ENCODE measurements at regions not wholly inside any gene's neighbourhood (a gene's known extent, or its start where the extent isn't known, plus 50 kb on each side); places are given as distances from the start of the nearest gene placed in this dataset.

DNA sequence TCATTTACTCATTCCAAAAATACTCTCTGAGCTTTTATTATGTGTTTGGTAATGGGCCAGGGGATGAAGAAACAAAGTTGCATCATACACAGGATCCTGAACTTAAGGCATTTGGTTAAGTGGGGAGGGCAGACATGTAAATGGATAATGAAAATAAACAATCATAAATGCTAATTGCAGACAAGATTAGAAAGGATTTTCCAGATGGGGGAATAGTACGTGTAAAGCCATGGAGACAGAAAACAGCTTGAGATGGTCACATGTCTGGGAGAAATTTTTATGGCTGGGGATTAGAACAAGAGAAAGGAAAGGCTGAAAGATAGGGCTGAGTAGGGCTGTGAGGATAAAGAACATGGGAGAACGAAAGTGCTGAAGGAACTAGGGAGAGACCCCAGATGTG, 534.3 kb upstream of the LARGE1 start:
- Histone ChIP-seq H3K9ac (replicated peaks; ENCODE audit: extremely low read depth, insufficient read depth, low read length) (no peak overlapping the region), H4K20me1 (replicated peaks; ENCODE audit: control insufficient read depth, extremely low read depth, insufficient read depth, low read length) (no peaks in the 10 kb centered on the region), H2AFZ (ENCODE audit: low read depth, low read length) (no peak overlapping the region), H3K4me2 (ENCODE audit: insufficient read depth, low read length) (no peak overlapping the region), H3K79me2 (ENCODE audit: control insufficient read depth, insufficient read depth, low read length) (no peaks in the 10 kb centered on the region), H3K36me3 (ENCODE audit: control insufficient read depth in 2 of 2, extremely low read depth in 1 of 2, insufficient read depth in 2 of 2, low read length in 2 of 2) (no peaks in the 10 kb centered on the region), H3K27me3 (ENCODE audit: control insufficient read depth in 2 of 2, insufficient read depth in 2 of 2, low read length in 2 of 2) (no peaks in the 10 kb centered on the region), H3K4me1 (ENCODE audit: control insufficient read depth, extremely low read depth, insufficient read depth, low read length) (no peaks in the 10 kb centered on the region), H3K4me3 (replicated peaks in 1 of 3; ENCODE audit: insufficient read depth in 1 of 3, low read depth in 1 of 3, low read length in 3 of 3) (no peak overlapping the region), H3K27ac (ENCODE audit: insufficient read depth, low read depth, low read length) (no peak overlapping the region), H3K9me1 (replicated peaks; ENCODE audit: control insufficient read depth, extremely low read depth, insufficient read depth, low read length) (no peaks in the 10 kb centered on the region), H3K9me3 (replicated peaks; ENCODE audit: control insufficient read depth, insufficient read depth, low read length) (peaks cover 17% of the 10 kb centered on the region)
- no TSS peak for BruUV-seq (replicated peaks)
- CTCF ChIA-PET: no interaction called here
- intact Hi-C loops (cut with micrococcal nuclease) (no loop called here), dilution Hi-C loops (cut with MboI; ENCODE audit: extremely low pct_ligation_motif_present, low sequenced_read_pairs) (no loop called here)
- no peak for TF ChIP-seq JUN (IDR thresholded peaks at IDR 0.05; ENCODE audit: borderline replicate concordance, insufficient read depth, insufficient read length, low read depth)
- TF ChIP-seq EZH2 (IDR thresholded peaks at IDR 0.05; ENCODE audit: borderline replicate concordance, low read depth, low read length, severe bottlenecking): no peak
- no peak for TF ChIP-seq POLR2A (IDR thresholded peaks at IDR 0.05; ENCODE audit: low read depth, low read length)
- no peak for FAIRE-seq
- no peak for DNase-seq (ENCODE audit: low read depth, low spot score)
- POLR2A ChIA-PET: no interaction called here

DNA sequence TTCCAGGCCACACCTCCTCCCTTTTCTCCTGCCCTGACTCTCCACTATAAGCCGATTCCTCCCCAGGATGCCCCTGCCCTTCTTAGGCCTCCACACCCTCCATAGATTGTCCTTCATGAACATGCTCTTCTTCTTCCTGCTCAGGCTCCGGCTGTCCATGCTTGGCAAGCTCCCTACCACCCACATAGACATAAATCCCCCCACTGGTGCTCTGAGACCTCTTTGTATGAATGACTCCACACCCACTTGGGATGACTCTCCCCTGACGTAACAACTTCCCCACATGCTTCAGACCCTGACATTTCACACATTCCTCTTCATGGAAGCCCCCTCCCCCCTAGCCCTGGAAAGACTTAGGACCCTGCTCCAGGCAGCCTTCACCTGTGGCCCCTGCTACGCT, 542.5 kb upstream of the LARGE1 start:
- BruUV-seq (replicated peaks): no TSS peak
- ChIA-PET POLR2A (no interaction called here), CTCF (no interaction called here)
- dilution Hi-C loops (cut with MboI; ENCODE audit: extremely low pct_ligation_motif_present, low sequenced_read_pairs): no loop called here
- Histone ChIP-seq H2AFZ (ENCODE audit: low read depth, low read length) (no peak overlapping the region), H3K27ac (ENCODE audit: insufficient read depth, low read depth, low read length) (no peak overlapping the region), H3K9me3 (replicated peaks; ENCODE audit: control insufficient read depth, insufficient read depth, low read length) (peaks cover 3% of the 10 kb centered on the region), H3K79me2 (ENCODE audit: control insufficient read depth, insufficient read depth, low read length) (no peaks in the 10 kb centered on the region), H3K4me3 (replicated peaks in 1 of 3; ENCODE audit: insufficient read depth in 1 of 3, low read depth in 1 of 3, low read length in 3 of 3) (no peak overlapping the region), H3K4me2 (ENCODE audit: insufficient read depth, low read length) (no peak overlapping the region), H3K9me1 (replicated peaks; ENCODE audit: control insufficient read depth, extremely low read depth, insufficient read depth, low read length) (no peaks in the 10 kb centered on the region), H3K9ac (replicated peaks; ENCODE audit: extremely low read depth, insufficient read depth, low read length) (no peak overlapping the region), H4K20me1 (replicated peaks; ENCODE audit: control insufficient read depth, extremely low read depth, insufficient read depth, low read length) (no peaks in the 10 kb centered on the region), H3K36me3 (ENCODE audit: control insufficient read depth in 2 of 2, extremely low read depth in 1 of 2, insufficient read depth in 2 of 2, low read length in 2 of 2) (no peaks in the 10 kb centered on the region), H3K4me1 (ENCODE audit: control insufficient read depth, extremely low read depth, insufficient read depth, low read length) (no peaks in the 10 kb centered on the region), H3K27me3 (ENCODE audit: control insufficient read depth in 2 of 2, insufficient read depth in 2 of 2, low read length in 2 of 2) (no peaks in the 10 kb centered on the region)
- DNase-seq (ENCODE audit: low read depth, low spot score) (no peak), FAIRE-seq (no peak)
- intact Hi-C loops (cut with micrococcal nuclease): no loop called here
- TF ChIP-seq FOS (IDR thresholded peaks at IDR 0.05; ENCODE audit: borderline replicate concordance, insufficient read depth, low read length) (no peak), GATA2 (IDR thresholded peaks at IDR 0.05; ENCODE audit: insufficient read depth, insufficient read length, low read depth, low read length) (no peak), MYC (IDR thresholded peaks at IDR 0.05; ENCODE audit: low read depth, low read length) (no peak), EZH2 (IDR thresholded peaks at IDR 0.05; ENCODE audit: borderline replicate concordance, low read depth, low read length, severe bottlenecking) (no peak), JUN (IDR thresholded peaks at IDR 0.05; ENCODE audit: borderline replicate concordance, insufficient read depth, insufficient read length, low read depth) (no peak), POLR2AphosphoS5 (IDR thresholded peaks at IDR 0.05; ENCODE audit: insufficient read depth, low read depth, low read length) (no peak)
- TF ChIP-seq, protein P1, sequence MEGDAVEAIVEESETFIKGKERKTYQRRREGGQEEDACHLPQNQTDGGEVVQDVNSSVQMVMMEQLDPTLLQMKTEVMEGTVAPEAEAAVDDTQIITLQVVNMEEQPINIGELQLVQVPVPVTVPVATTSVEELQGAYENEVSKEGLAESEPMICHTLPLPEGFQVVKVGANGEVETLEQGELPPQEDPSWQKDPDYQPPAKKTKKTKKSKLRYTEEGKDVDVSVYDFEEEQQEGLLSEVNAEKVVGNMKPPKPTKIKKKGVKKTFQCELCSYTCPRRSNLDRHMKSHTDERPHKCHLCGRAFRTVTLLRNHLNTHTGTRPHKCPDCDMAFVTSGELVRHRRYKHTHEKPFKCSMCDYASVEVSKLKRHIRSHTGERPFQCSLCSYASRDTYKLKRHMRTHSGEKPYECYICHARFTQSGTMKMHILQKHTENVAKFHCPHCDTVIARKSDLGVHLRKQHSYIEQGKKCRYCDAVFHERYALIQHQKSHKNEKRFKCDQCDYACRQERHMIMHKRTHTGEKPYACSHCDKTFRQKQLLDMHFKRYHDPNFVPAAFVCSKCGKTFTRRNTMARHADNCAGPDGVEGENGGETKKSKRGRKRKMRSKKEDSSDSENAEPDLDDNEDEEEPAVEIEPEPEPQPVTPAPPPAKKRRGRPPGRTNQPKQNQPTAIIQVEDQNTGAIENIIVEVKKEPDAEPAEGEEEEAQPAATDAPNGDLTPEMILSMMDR (IDR thresholded peaks at IDR 0.05; ENCODE audit: extremely low read depth in 1 of 2, insufficient read depth in 1 of 2, low read depth in 1 of 2, low read length in 2 of 2): no peak
- TF ChIP-seq, protein P2, sequence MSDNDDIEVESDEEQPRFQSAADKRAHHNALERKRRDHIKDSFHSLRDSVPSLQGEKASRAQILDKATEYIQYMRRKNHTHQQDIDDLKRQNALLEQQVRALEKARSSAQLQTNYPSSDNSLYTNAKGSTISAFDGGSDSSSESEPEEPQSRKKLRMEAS (IDR thresholded peaks at IDR 0.05; ENCODE audit: insufficient read depth, insufficient read length): no peak

Measured in endothelial cell of umbilical vein (primary cell).